HAP-1 (cell line): ENCODE measurements at regions not wholly inside any gene's neighbourhood (a gene's known extent, or its start where the extent isn't known, plus 50 kb on each side); places are given as distances from the start of the nearest gene placed in this dataset.
A peak's percentile ranks its signal among the peaks of the same experiment; 100 is the strongest.

Experiments used
- DNase-seq, 2 experiments: peaks; one replicate each; pipeline ENCODE4 v3.0.0-alpha.2; 2016 to 2020; ENCODE audit warnings: low spot score in 2 of 2
- H3K27me3 ChIP-seq: fragments of 250-450 bp; sonication (Bioruptor Pico); 2 replicates; pipeline ENCODE4 v1.5.1; 2020; ENCODE audit warnings: low read depth, mild to moderate bottlenecking, moderate library complexity
- H3K36me3 ChIP-seq: fragments of 250-450 bp; sonication (Bioruptor Pico); replicated peaks from 2 replicates; pipeline ENCODE4 v1.5.1; 2020; ENCODE audit warnings: mild to moderate bottlenecking
- H3K4me1 ChIP-seq: fragments of 250-450 bp; sonication (Bioruptor Pico); 2 replicates; pipeline ENCODE4 v1.5.1; 2020; ENCODE audit warnings: mild to moderate bottlenecking
- H3K4me3 ChIP-seq: fragments of 250-450 bp; sonication (Bioruptor Pico); 2 replicates; pipeline ENCODE4 v1.5.1; 2020; ENCODE audit warnings: mild to moderate bottlenecking, moderate library complexity
- H3K9me3 ChIP-seq: fragments of 250-450 bp; sonication (Bioruptor Pico); 2 replicates; pipeline ENCODE4 v1.5.1; 2020; ENCODE audit warnings: mild to moderate bottlenecking, moderate library complexity
- in situ Hi-C: fragments of 300-500 bp; cut with MboI; formaldehyde crosslinking; loops from 3 replicates; pipeline ENCODE4 v1.14.3; 2020; ENCODE audit warnings: low sequenced_read_pairs, inconsistent platforms, mixed read lengths

DNA sequence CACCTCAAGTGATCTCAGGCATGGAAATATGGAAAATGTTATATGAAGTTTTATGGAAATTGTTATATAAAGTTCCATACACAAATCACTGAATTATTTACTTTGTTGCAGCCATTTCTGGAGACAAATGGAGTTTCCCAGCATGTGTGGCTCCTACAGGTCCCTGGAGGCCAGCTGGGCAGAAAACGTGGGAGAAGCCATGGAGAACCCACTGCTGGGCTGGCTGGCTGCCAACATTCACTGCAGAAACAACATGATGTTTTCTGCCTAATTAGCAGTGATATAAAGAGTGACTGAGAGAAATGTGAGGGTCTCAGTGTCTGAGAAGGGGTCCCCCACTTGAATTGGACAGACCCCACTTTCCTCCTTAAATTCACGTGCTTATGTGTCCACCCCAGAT, 208.8 kb upstream of the IRX2 start:
- in situ Hi-C loops = no loop called here
- no peaks in the 10 kb centered on the region for H3K27me3 ChIP-seq
- no peaks in the 10 kb centered on the region for H3K4me1 ChIP-seq
- peaks cover 9% of the 10 kb centered on the region for H3K9me3 ChIP-seq
- no peaks in the 10 kb centered on the region for H3K36me3 ChIP-seq
- DNase-seq = no peak
- no peak overlapping the region for H3K4me3 ChIP-seq

DNA sequence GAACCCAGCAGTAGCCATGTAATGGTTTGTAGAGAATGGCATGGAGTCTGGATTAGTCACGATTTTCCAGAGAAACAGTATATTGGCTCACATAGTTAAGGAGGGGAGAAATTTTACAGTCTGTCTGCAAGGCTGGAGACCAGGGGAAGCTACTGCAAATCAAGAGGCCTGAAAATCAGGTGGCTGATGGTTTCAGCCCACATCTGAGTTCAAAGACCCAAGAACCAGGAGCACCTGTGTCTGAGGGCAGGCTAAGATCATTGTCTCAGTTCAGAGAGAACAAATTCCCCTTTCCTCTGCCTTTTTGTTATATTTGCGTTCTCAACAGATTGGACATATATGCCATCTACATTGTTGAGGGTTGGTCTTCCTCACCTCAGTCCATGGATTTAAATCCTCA, 207.5 kb upstream of the IRX2 start:
- Histone ChIP-seq H3K9me3 (peaks cover 9% of the 10 kb centered on the region), H3K27me3 (no peaks in the 10 kb centered on the region), H3K4me1 (no peaks in the 10 kb centered on the region), H3K4me3 (no peak overlapping the region), H3K36me3 (no peaks in the 10 kb centered on the region)
- DNase-seq = no peak
- in situ Hi-C loops = no loop called here

DNA sequence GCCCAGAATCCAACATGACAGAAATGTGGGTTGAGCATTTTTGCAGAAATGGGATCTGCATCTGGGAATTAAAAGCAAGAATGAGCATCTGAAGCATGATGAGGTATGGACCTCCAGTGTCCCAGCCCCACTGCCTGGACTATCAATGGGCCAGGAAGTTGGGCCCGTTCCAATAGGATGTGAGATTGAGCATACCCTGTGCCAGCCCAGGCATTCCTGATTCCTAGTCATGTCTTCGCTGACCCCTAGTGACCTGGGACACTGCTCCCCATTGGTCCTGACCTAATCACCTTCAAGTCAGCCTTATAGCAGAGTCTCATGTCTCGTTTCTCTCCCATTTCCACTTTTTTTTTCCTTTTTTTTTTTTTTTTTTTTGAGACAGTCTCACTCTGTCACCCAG, 197.4 kb upstream of the IRX2 start:
- Histone ChIP-seq H3K9me3 (no peaks in the 10 kb centered on the region), H3K4me3 (no peak overlapping the region), H3K27me3 (no peaks in the 10 kb centered on the region), H3K4me1 (no peaks in the 10 kb centered on the region), H3K36me3 (no peaks in the 10 kb centered on the region)
- no peak for DNase-seq
- in situ Hi-C loops = no loop called here

- DNase-seq = no peak
- H3K36me3 ChIP-seq = no peaks in the 10 kb centered on the region
- H3K27me3 ChIP-seq = no peaks in the 10 kb centered on the region
- H3K9me3 ChIP-seq = no peaks in the 10 kb centered on the region
- in situ Hi-C loops = no loop called here
- H3K4me3 ChIP-seq = no peak overlapping the region
- no peaks in the 10 kb centered on the region for H3K4me1 ChIP-seq
Observed at GRCh38 chr5:2946315-2946714, 194.8 kb upstream of the IRX2 start.

GRCh38 chr5:2936413-2936812, 184.9 kb upstream of the IRX2 start:
- no peaks in the 10 kb centered on the region for H3K27me3 ChIP-seq
- in situ Hi-C loops = no loop called here

DNA sequence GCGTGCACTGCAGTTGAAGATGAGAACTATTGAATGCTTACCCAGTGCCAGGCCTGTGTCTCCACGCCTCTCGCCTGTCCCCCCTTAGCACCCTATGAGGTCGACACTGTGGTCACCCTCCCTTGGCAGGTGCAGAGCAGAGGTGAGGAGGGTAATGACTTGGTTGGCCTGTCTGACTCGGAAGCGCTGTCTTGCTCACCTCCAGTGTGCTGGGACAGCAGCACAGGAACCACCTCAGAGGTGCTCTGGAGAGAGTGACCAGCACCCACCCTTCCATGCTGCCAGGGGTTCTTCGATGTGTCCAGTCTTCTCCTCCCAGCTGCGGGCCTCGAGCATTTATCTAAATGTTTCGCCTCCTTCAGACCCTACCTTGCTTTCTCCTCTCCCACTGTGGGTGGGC, 178.3 kb upstream of the IRX2 start:
- Histone ChIP-seq H3K9me3 (no peaks in the 10 kb centered on the region), H3K36me3 (no peaks in the 10 kb centered on the region), H3K27me3 (no peaks in the 10 kb centered on the region), H3K4me3 (no peak overlapping the region), H3K4me1 (no peaks in the 10 kb centered on the region; the same call in 1 of the 2 replicates)
- DNase-seq = no peak
- in situ Hi-C loops = no loop called here

More at GRCh38 chr5:2936413-2936812, 184.9 kb upstream of the IRX2 start:
- DNase-seq = no peak
- H3K36me3 ChIP-seq = no peaks in the 10 kb centered on the region
- H3K9me3 ChIP-seq = no peaks in the 10 kb centered on the region
- H3K4me3 ChIP-seq = no peak overlapping the region
- no peaks in the 10 kb centered on the region for H3K4me1 ChIP-seq

DNA sequence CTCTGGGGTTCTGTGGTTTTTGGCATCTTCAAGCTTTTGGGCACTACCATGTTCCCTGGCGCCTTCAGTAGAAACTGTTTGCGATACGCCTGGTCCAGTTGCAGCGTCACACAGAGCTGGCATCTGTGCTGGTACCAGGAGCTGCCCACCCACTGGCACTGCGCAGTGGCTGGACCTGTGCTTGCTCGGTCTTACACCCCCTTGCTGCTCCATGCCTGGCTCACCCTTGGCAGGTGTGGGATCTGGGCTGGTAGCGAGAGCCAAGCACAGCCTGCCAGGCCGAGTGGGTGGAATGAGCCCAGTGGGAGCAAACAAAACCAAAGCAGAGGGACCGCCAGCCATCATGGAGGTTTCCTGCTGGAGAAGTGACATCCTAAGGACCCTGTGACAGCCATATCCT, 170.2 kb upstream of the IRX2 start:
- Histone ChIP-seq H3K4me1 (no peaks in the 10 kb centered on the region), H3K4me3 (no peak overlapping the region), H3K9me3 (peaks cover 2% of the 10 kb centered on the region; the same call in 1 of the 2 replicates), H3K27me3 (no peaks in the 10 kb centered on the region), H3K36me3 (no peaks in the 10 kb centered on the region)
- DNase-seq = no peak
- in situ Hi-C loops = loop anchor here (25.0 kb wide), 1 partner anchor 1259 kb away; no protein-coding TSS in a partner anchor

GRCh38 chr5:2921176-2921575, 169.7 kb upstream of the IRX2 start:
- Histone ChIP-seq H3K27me3 (no peaks in the 10 kb centered on the region), H3K36me3 (no peaks in the 10 kb centered on the region), H3K4me3 (no peak overlapping the region), H3K4me1 (no peaks in the 10 kb centered on the region), H3K9me3 (peaks cover 2% of the 10 kb centered on the region; the same call in 1 of the 2 replicates)
- no peak for DNase-seq
- in situ Hi-C loops = loop anchor here (25.0 kb wide), 1 partner anchor 1259 kb away; no protein-coding TSS in a partner anchor

GRCh38 chr5:2920312-2920711, 168.8 kb upstream of the IRX2 start:
- DNase-seq = no peak
- Histone ChIP-seq H3K4me3 (no peak overlapping the region), H3K36me3 (no peaks in the 10 kb centered on the region), H3K4me1 (peaks cover 6% of the 10 kb centered on the region), H3K9me3 (peaks cover 2% of the 10 kb centered on the region; the same call in 1 of the 2 replicates), H3K27me3 (no peaks in the 10 kb centered on the region)
- in situ Hi-C loops = loop anchor here (25.0 kb wide), 1 partner anchor 1258 kb away; no protein-coding TSS in a partner anchor

DNA sequence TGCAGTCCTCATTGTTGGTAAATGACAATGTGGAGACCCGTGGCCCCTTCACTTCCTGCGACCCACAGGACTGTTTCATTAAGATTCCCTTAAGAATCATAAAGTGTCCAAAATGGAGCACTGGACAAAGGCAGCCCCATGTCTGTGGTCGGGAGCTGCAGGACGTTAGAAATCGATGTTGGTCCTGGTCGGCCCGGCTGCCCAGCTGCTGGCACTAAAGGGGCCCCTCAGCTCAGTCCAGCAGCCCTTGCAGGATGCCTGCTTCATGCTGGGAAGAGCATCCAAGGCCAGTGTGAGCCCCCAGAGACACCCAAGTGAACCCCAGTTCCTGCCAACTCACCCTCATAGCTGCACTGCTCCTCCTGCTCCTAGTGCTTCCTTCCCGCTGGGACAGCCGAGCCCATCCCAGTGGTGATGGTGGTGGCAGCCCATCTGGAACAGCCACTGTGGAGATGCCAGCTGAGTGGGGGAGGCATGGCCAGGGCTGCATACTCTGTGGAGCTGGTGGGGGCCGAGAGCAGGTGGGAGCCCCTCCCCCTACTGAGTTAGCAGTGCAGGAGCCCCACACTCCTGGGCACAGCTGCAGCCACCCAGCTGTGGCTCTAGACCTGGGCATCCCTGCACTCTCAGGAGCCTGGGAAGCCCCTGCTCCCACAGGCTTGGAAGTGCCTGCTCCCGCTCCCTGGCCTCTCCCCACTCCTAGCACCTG, 168.0 kb upstream of the IRX2 start:
- Histone ChIP-seq H3K27me3 (no peaks in the 10 kb centered on the region), H3K36me3 (no peaks in the 10 kb centered on the region), H3K4me1 (peaks cover 10% of the 10 kb centered on the region), H3K4me3 (no peak overlapping the region), H3K9me3 (peaks cover 2% of the 10 kb centered on the region; the same call in 1 of the 2 replicates)
- DNase-seq = no peak
- in situ Hi-C loops = loop anchor here (25.0 kb wide), 1 partner anchor 1257 kb away; no protein-coding TSS in a partner anchor

DNA sequence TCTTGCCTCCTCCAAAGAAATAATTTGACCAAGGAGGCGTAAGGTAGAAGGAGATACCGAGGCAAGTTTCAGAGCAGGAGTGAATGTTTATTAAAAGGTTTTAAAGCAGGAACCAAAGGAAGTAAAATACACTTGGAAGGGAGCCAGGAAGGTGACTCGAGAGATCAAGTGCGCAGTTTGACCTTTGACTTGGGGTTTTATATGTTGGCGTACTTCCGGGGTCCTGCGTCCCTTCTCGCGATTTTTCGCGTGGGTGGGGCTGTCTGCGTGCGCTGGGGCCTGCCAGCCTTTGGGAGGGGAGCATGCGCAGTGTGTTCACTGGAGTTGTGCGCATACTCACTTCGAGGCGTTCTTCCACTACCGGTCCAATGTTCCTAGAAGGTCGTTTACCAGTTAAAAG, 166.0 kb upstream of the IRX2 start:
- in situ Hi-C loops = loop anchor here (25.0 kb wide), 1 partner anchor 1255 kb away; no protein-coding TSS in a partner anchor
- Histone ChIP-seq H3K4me3 (no peak overlapping the region), H3K27me3 (no peaks in the 10 kb centered on the region), H3K4me1 (peaks cover 11% of the 10 kb centered on the region), H3K9me3 (peaks cover 2% of the 10 kb centered on the region; the same call in 1 of the 2 replicates), H3K36me3 (no peaks in the 10 kb centered on the region)
- DNase-seq = no peak

DNA sequence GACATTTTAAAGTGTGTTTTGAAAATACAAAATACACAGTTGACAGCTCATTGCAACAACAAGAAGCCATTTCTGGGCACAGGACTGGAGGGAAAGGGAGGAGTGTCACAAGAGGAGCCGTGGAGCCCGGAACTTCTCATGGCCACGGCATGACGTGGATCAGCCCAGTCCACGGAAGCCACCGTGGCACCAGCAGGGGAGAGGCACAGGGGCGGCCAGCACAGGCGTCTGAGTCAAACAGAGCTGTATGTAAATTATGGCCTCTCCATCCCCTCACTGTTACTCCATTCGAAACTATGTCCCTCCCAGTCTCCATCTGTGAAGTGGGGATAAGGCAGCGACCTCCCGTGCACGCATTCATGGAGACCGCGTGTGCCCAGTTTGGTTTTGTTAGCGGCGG, 165.6 kb upstream of the IRX2 start:
- no peaks in the 10 kb centered on the region for H3K27me3 ChIP-seq
- peaks cover 11% of the 10 kb centered on the region for H3K4me1 ChIP-seq
- in situ Hi-C loops = loop anchor here (25.0 kb wide), 1 partner anchor 1255 kb away; no protein-coding TSS in a partner anchor
- H3K9me3 ChIP-seq = peaks cover 2% of the 10 kb centered on the region; the same call in 1 of the 2 replicates
- no peaks in the 10 kb centered on the region for H3K36me3 ChIP-seq
- no peak overlapping the region for H3K4me3 ChIP-seq
- no peak for DNase-seq

DNA sequence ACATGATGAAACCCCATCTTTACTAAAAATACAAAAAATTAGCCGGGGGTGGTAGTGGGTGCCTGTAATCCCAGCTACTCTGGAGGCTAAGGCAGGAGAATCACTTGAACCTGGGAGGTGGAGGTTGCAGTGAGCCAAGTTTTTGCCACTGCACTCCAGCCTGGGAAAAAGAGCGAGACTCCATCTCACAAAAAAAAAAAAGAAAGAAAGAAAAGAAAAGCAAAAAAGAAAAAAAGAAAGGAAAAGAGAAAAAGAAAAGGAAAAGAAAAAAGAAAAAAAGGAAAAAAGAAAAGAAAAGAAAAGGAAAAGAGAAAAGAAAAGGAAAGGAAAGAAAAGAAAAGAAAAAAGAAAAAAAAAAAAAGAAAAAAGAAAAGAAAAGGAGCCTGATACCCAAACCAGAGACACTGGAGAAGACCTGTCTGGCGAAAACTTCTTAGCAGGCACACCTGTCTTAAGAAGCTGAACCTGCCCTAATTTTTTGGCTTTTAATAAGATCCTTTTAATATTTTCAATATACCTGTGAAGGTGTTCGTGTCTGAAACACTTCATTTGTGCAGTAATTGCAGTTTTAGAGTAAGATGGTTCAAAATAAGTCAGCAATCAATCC, 164.7 kb upstream of the IRX2 start:
- DNase-seq = no peak
- in situ Hi-C loops = loop anchor here (25.0 kb wide), 1 partner anchor 1254 kb away; no protein-coding TSS in a partner anchor
- peaks cover 2% of the 10 kb centered on the region; the same call in 1 of the 2 replicates for H3K9me3 ChIP-seq
- H3K4me1 ChIP-seq = peaks cover 11% of the 10 kb centered on the region
- no peaks in the 10 kb centered on the region for H3K27me3 ChIP-seq
- no peak overlapping the region for H3K4me3 ChIP-seq
- no peaks in the 10 kb centered on the region for H3K36me3 ChIP-seq

GRCh38 chr5:2914981-2915484, 163.6 kb upstream of the IRX2 start:
- no peaks in the 10 kb centered on the region for H3K27me3 ChIP-seq
- 0 out of 2 replicates have a peak, but pooled peaks cover 2% of the 10 kb centered on the region for H3K9me3 ChIP-seq
- H3K4me1 ChIP-seq = peaks cover 11% of the 10 kb centered on the region
- DNase-seq = peak; percentile 86 to 97
- in situ Hi-C loops = loop anchor here (25.0 kb wide), 1 partner anchor 1253 kb away; no protein-coding TSS in a partner anchor
- no peak overlapping the region for H3K4me3 ChIP-seq
- H3K36me3 ChIP-seq = no peaks in the 10 kb centered on the region
